Prostate gland (tissue), 2 donors: ENCODE measurements at regions not wholly inside any gene's neighbourhood (a gene's known extent, or its start where the extent isn't known, plus 50 kb on each side); places are given as distances from the start of the nearest gene placed in this dataset.

ENCODE experiments used
- CTCF ChIP-seq, 4 experiments: fragments of 200-600 bp in 2 of 4; fragments of 450-650 bp in 2 of 4; sonication (generic) in 2 of 4; IDR thresholded peaks; 1 replicate in 3 of 4; 2 replicates in 1 of 4; pipeline ENCODE4 v1.5.1; 2016 to 2019; ENCODE audit warnings: antibody characterized with exemption in 4 of 4, mild to moderate bottlenecking in 2 of 4, moderate library complexity in 2 of 4
- POLR2A ChIP-seq: fragments of 450-650 bp; IDR thresholded peaks from one replicate; pipeline ENCODE4 v1.6.1; 2016; ENCODE audit warnings: antibody characterized with exemption, mild to moderate bottlenecking
- POLR2AphosphoS5 ChIP-seq: sonication (generic); formaldehyde crosslinking; IDR thresholded peaks from one replicate; pipeline ENCODE4 v1.6.1; 2017; ENCODE audit warnings: antibody characterized with exemption

DNA sequence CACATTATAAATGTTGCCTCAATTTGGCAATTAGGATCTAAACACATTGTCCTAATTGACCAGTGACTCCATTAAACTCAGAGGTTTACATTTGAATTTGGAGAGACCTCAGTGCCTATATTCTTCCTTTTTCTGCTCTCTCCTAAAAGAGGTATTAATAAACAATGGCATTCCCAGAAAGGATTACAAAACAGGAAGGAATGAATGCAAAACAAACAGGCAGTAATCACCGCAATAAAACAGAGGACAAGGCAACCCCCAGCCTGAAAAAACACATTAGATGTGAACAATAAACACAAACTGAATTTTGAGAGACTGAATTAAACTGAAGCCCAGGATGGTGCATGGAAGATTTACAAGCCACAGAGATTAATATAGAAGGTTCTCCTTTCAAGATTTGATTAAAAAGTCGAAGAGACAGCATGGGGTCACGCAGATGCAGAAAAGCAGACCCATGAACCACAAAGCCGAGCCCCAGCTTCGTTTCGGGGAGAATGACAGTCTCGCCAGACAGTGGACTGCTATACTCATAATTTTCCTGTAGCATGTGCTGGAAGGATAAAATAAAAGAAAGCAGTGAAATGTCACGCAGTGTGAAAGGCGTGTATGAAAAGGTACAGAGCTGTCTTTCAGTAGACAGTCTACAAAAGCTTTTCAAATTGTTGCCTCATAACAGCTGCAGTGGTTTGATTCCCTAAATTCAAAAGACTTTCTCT, 503.0 kb downstream of the LIG4 start:
- TF ChIP-seq CTCF (IDR thresholded peaks at IDR 0.05) (no peak), POLR2A (no peak), POLR2AphosphoS5 (no peak)
